MCF 10A (cell line): ENCODE measurements at regions not wholly inside any gene's neighbourhood (a gene's known extent, or its start where the extent isn't known, plus 50 kb on each side); places are given as distances from the start of the nearest gene placed in this dataset.

Experiments
- BruUV-seq: library from RNA; stranded (reverse); fragments of 400-500 nt; replicated peaks from 2 replicates; lab custom pipeline; 2021; lab: Mats Ljungman, UMichigan
- CTCF ChIA-PET: fragments of 300-600 bp; sonication (Branson Sonifier 250); formaldehyde crosslinking; extraction: SDS; loops from one replicate; lab custom pipeline; 2021; ENCODE audit warnings: antibody characterized with exemption, inconsistent platforms; lab: Yijun Ruan, JAX
- POLR2A ChIA-PET: fragments of 300-600, 350-650 bp; sonication (Branson Sonifier 250); formaldehyde crosslinking; extraction: SDS; loops from one replicate; lab custom pipeline; 2020; ENCODE audit warnings: antibody characterized with exemption, inconsistent platforms; lab: Yijun Ruan, JAX
- DNase-seq: peaks from one replicate; pipeline ENCODE4 v3.0.0-alpha.2; 2018; ENCODE audit not compliant: unreplicated experiment
- H3K27ac Mint-ChIP-seq: one replicate; pipeline ENCODE4 v1.8.0; 2022; ENCODE audit warnings: mild to moderate bottlenecking, low read depth, mixed read lengths; ENCODE audit not compliant: unreplicated experiment
- H3K27me3 Mint-ChIP-seq: one replicate; pipeline ENCODE4 v1.8.0; 2022; ENCODE audit warnings: mixed read lengths; ENCODE audit not compliant: insufficient read depth, unreplicated experiment
- H3K36me3 Mint-ChIP-seq: one replicate; pipeline ENCODE4 v1.8.0; 2022; ENCODE audit warnings: mild to moderate bottlenecking, moderate library complexity, mixed read lengths; ENCODE audit not compliant: insufficient read depth, unreplicated experiment
- H3K4me1 Mint-ChIP-seq: one replicate; pipeline ENCODE4 v1.8.0; 2022; ENCODE audit warnings: mixed read lengths; ENCODE audit not compliant: insufficient read depth, unreplicated experiment
- H3K4me3 Mint-ChIP-seq: one replicate; pipeline ENCODE4 v1.8.0; 2022; ENCODE audit warnings: mild to moderate bottlenecking, moderate library complexity, mixed read lengths; ENCODE audit not compliant: unreplicated experiment
- H3K9me3 Mint-ChIP-seq: one replicate; pipeline ENCODE4 v1.8.0; 2022; ENCODE audit warnings: mixed read lengths; ENCODE audit not compliant: unreplicated experiment
- CTCF ChIP-seq: fragments of 200-600 bp; IDR thresholded peaks from one replicate; pipeline ENCODE4 v1.8.0; 2022; ENCODE audit warnings: antibody characterized with exemption, mild to moderate bottlenecking; ENCODE audit not compliant: unreplicated experiment
- intact Hi-C: fragments of 100-400 bp; cut with micrococcal nuclease; formaldehyde crosslinking; loops from 2 replicates; pipeline ENCODE4 v1.14.1; 2022

GRCh38 chr13:94778585-94778984 lies 66.2 kb upstream of the SOX21 start:
- POLR2A ChIA-PET, result interaction anchor here (0.6 kb wide), 1 partner anchor 19 kb away, joined by 3 read pairs; no protein-coding TSS in a partner anchor
- DNase-seq, result no peak
- no peak for TF ChIP-seq CTCF
- H3K9me3 Mint-ChIP-seq, result no peaks in the 10 kb centered on the region
- no peak overlapping the region for H3K27ac Mint-ChIP-seq
- CTCF ChIA-PET, result no interaction called here
- intact Hi-C loops, result no loop called here
- H3K36me3 Mint-ChIP-seq, result no peaks in the 10 kb centered on the region
- H3K4me3 Mint-ChIP-seq, result no peak overlapping the region
- H3K4me1 Mint-ChIP-seq, result no peaks in the 10 kb centered on the region
- no peaks in the 10 kb centered on the region for H3K27me3 Mint-ChIP-seq
- no TSS peak for BruUV-seq

GRCh38 chr13:94776956-94777355 lies 64.6 kb upstream of the SOX21 start:
- CTCF ChIA-PET, result no interaction called here
- no TSS peak for BruUV-seq
- H3K4me3 Mint-ChIP-seq, result no peak overlapping the region
- TF ChIP-seq CTCF, result no peak
- no peaks in the 10 kb centered on the region for H3K36me3 Mint-ChIP-seq
- no peak for DNase-seq
- no peak overlapping the region for H3K27ac Mint-ChIP-seq
- intact Hi-C loops, result no loop called here
- POLR2A ChIA-PET, result no interaction called here
- no peaks in the 10 kb centered on the region for H3K4me1 Mint-ChIP-seq
- no peaks in the 10 kb centered on the region for H3K9me3 Mint-ChIP-seq
- no peaks in the 10 kb centered on the region for H3K27me3 Mint-ChIP-seq

GRCh38 chr13:94776300-94776699 lies 64.0 kb upstream of the SOX21 start:
- Mint-ChIP-seq H3K9me3 (no peaks in the 10 kb centered on the region), H3K4me3 (no peak overlapping the region), H3K27me3 (no peaks in the 10 kb centered on the region), H3K36me3 (no peaks in the 10 kb centered on the region), H3K4me1 (no peaks in the 10 kb centered on the region), H3K27ac (no peak overlapping the region)
- intact Hi-C loops, result no loop called here
- DNase-seq, result no peak
- ChIA-PET POLR2A (no interaction called here), CTCF (no interaction called here)
- no TSS peak for BruUV-seq
- TF ChIP-seq CTCF, result no peak

- no TSS peak for BruUV-seq
- peaks cover 1% of the 10 kb centered on the region for H3K27me3 Mint-ChIP-seq
- no peaks in the 10 kb centered on the region for H3K36me3 Mint-ChIP-seq
- H3K4me3 Mint-ChIP-seq, result no peak overlapping the region
- no peak for DNase-seq
- no peak for TF ChIP-seq CTCF
- H3K9me3 Mint-ChIP-seq, result peaks cover 7% of the 10 kb centered on the region
- no peak overlapping the region for H3K27ac Mint-ChIP-seq
- intact Hi-C loops, result no loop called here
- ChIA-PET CTCF (no interaction called here), POLR2A (no interaction called here)
- no peaks in the 10 kb centered on the region for H3K4me1 Mint-ChIP-seq
Measured at GRCh38 chr13:94765814-94766213, 53.5 kb upstream of the SOX21 start.
